Mucosa of gallbladder (tissue), 1 donor: ENCODE measurements at regions not wholly inside any gene's neighbourhood (a gene's known extent, or its start where the extent isn't known, plus 50 kb on each side); places are given as distances from the start of the nearest gene placed in this dataset.

Source experiments
- DNase-seq: peaks from one replicate; pipeline ENCODE4 v3.0.0-alpha.2; 2020; ENCODE audit warnings: low spot score
- donor health status: DM: no; HTN: no; CAD: no.

GRCh38 chr6:95142661-95143335 lies 434.5 kb upstream of the MANEA start:
- DNase-seq, result no peak

GRCh38 chr6:95143408-95144180 lies 433.7 kb upstream of the MANEA start:
- no peak for DNase-seq

GRCh38 chr6:95145457-95145856 lies 431.9 kb upstream of the MANEA start:
- no peak for DNase-seq

- no peak for DNase-seq
Observed at GRCh38 chr6:95159557-95159956, 417.8 kb upstream of the MANEA start.

GRCh38 chr6:95169775-95170174 lies 407.6 kb upstream of the MANEA start:
- no peak for DNase-seq

GRCh38 chr6:95175927-95176675 lies 401.2 kb upstream of the MANEA start:
- DNase-seq, result no peak

GRCh38 chr6:95185874-95186273 lies 391.5 kb upstream of the MANEA start:
- DNase-seq, result no peak

GRCh38 chr6:95186710-95187109 lies 390.6 kb upstream of the MANEA start:
- no peak for DNase-seq

- no peak for DNase-seq
Observed at GRCh38 chr6:95197590-95197989, 379.7 kb upstream of the MANEA start.

- no peak for DNase-seq
Observed at GRCh38 chr6:95203153-95203754, 374.1 kb upstream of the MANEA start.

GRCh38 chr6:95204178-95204577 lies 373.2 kb upstream of the MANEA start:
- DNase-seq, result no peak

- DNase-seq, result no peak
Observed at GRCh38 chr6:95208621-95209020, 368.7 kb upstream of the MANEA start.

- no peak for DNase-seq
Observed at GRCh38 chr6:95209074-95209473, 368.3 kb upstream of the MANEA start.

GRCh38 chr6:95216555-95216954 lies 360.8 kb upstream of the MANEA start:
- DNase-seq, result no peak

- no peak for DNase-seq
Observed at GRCh38 chr6:95227351-95227750, 350.0 kb upstream of the MANEA start.

GRCh38 chr6:95228636-95229035 lies 348.7 kb upstream of the MANEA start:
- DNase-seq, result no peak

GRCh38 chr6:95230071-95230740 lies 347.1 kb upstream of the MANEA start:
- no peak for DNase-seq

GRCh38 chr6:95231416-95231815 lies 345.9 kb upstream of the MANEA start:
- no peak for DNase-seq

GRCh38 chr6:95232446-95232845 lies 344.9 kb upstream of the MANEA start:
- DNase-seq, result no peak

- no peak for DNase-seq
Observed at GRCh38 chr6:95233879-95234278, 343.5 kb upstream of the MANEA start.

GRCh38 chr6:95240514-95240913 lies 336.8 kb upstream of the MANEA start:
- DNase-seq, result no peak

GRCh38 chr6:95242560-95242959 lies 334.8 kb upstream of the MANEA start:
- no peak for DNase-seq
